Fibroblast of skin of back (primary cell): ENCODE measurements at regions not wholly inside any gene's neighbourhood (a gene's known extent, or its start where the extent isn't known, plus 50 kb on each side); places are given as distances from the start of the nearest gene placed in this dataset.

Experiments used
- DNase-seq: peaks from one replicate; pipeline ENCODE4 v3.0.0-alpha.2; 2013

DNA sequence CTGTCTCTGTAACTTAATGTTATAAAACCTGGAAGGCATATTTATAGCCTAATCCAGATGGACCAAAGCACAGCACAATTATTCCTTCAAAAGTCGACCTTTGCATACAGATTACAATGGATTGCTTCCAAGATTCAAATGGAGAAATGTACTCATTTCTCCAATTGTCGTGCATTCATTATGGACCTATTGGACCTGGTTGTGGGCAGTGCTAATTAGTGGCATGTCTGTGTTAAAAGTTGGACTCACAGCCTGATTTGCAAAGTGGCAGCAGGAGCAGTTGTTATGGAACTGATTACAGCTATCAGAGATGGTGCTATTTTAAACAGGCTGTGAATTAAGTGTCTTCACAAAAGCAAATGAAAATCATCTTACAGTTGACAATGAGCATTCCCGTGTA is 1529.3 kb upstream of the SLC10A2 start:
- no peak for DNase-seq

DNA sequence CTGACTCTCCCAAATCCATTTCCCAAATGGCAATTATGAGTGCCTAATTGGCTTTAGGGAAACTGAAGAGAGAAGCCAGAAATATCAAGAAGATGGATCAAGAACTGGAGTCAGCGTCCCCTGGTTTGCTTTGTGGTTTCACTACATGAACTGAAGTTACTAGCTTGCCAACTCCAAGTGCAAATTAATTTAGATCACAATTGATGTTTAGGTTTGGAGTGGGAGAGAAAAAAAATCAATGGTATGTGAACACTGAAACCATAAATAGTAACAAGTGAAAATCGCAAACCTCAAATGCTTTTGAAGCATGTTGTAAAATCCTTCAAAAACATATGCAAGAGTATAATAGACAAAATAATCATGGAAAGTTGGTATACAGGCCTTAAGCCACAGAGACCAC is 1528.6 kb upstream of the SLC10A2 start:
- DNase-seq, result no peak

DNA sequence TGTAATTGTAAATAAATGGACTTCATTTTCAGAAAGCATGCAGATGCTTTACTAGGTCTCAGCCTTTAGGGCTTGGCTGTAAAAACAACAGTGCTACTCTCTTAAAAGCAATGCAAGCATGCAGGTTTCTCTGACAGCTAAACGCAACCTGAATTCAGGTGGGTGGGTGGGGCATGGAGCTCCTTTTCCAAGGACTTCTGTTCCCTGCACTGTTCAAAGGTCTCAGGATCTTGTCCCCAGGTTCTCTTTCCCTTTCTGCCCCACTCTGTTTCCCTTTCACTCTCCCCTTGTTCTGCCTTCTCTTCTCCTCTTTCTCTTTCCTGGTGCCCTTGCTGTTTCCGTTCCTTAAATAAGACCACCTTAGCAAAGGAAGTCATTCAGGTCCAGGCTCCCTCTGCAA is 1527.5 kb upstream of the SLC10A2 start:
- DNase-seq, result no peak

DNA sequence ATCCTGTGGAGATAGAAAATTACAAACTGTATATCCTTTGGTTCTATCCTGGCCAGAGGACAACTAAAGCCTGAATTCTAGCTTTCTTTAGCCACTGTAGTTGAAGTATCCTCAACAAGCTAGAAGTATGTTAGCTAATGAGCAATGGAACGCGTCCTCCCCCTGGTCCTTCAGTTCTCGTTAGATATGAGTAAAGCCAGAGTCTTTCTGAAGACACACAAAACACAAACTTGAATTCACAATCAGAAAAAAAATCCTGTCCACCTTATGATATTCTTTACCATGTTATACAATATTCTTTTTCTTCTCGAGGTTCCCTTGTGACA is 1527.0 kb upstream of the SLC10A2 start:
- DNase-seq, result no peak

DNA sequence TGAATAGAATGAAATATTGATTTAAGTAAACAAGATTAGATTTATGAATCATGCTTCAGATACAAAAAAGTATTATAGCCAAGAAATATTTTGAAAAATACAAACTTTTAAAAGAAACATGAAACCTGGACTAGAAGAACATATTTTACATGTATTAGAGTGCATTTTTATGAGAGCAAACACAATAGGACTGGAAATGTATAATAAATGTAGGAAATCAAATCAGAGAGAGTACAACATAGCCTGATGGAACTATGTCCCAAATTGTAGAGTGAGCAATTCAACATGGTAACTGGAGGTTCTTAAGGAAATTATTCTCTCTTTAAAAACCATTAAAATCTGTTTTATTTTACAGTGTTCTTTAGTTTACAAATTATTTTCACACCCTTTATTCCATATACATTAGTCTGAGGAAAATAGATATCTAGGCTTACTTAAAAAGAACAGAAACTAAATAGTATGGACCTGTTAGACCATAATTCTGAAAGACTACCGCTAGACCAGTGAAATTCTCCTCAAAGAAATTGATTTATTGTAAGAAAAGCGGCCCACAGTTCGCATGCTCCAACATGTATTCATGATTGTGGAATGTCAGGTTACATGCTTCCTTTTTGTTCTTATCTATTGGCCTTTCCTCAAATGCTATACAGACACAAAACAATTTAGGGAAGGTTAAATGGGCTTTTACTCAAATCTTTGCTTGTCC is 1526.5 kb upstream of the SLC10A2 start:
- DNase-seq, result no peak

DNA sequence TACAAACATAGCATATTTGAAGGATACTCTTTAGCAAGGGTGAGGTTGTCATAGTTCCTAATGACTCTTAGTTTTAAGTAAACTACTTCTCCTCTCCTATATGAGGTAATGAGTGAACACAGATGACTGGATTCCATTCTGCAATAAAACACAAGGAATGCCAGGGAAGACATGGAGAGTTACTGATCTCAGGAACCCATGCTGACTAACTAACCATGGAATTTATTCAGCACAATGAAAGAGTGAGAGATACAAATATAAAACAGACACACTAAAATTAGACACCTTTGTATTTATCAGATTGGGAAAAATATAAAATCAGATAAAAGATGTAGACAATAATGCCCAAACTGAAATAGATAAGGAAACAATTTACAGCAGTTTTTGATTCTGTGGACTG is 1525.9 kb upstream of the SLC10A2 start:
- DNase-seq, result peak; percentile 86

DNA sequence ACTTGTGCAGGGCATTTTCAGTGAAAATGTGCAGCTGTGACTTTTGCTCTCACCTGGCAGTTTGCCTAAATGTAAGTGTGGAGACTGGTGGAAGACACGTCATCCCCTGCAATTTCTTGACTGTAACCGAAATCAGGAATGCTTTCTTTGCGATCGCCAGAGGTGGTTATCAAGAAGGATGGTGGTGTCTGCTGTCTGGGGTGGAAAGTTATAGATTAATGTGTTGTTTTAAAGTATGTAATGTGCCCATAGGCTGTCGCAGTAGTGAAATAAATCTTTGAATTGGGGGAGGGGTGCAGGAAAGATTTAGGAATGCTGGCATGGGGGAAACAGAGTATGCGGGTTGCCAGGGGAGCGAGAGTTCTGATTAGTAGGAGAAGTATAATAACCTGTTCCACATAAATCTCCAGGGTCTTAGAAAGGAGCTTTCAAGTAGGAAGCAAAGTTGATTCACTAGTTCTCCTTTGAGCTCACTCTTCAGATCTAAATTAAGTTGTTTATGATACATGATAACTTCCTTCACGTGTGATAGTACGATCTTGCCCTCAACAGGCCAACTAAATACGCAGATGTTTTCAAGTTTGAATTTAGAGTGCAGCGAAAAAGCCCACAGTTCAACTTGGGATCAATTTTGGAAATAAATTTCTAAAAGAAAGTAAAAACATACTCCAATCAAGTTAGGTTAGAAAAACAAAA is 1520.0 kb upstream of the SLC10A2 start:
- DNase-seq, result peak; percentile 67

DNA sequence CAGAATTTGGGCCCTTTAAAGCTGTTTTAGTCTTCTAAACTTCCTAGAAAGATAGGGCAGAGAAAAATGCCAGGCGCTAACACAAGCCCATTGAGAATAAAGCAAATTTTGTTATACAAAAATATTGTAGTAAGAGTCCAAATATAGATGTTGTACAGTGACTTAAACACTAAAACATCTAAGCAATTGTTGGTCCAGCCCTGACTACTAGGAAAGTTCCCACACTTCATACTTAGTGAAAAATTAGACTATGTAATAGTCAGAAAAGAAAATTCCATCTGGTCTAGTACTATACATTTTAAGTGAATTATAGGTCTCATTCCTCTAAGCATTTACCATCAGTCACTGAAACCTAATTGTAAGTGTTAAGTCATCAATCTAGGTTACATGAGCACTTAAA is 1518.3 kb upstream of the SLC10A2 start:
- DNase-seq, result peak; percentile 85

DNA sequence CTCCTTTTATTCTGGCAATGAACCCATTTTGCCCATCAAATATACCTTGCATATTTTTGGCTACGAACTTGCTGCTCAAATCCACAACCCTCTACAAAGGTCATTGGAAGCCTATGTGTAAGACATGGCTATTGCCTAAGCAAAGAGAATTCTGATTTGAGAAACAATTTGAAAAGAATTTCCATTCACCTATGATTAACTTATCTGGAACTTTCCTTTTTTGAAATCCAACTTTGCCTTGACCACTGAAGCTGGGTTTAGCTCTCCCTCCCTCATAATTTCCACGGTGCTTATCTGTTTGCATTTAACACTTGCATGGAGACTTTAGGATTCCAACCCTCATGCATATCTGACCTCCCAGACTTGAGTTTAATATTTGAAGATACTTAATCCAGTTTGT is 1514.7 kb upstream of the SLC10A2 start:
- no peak for DNase-seq

DNA sequence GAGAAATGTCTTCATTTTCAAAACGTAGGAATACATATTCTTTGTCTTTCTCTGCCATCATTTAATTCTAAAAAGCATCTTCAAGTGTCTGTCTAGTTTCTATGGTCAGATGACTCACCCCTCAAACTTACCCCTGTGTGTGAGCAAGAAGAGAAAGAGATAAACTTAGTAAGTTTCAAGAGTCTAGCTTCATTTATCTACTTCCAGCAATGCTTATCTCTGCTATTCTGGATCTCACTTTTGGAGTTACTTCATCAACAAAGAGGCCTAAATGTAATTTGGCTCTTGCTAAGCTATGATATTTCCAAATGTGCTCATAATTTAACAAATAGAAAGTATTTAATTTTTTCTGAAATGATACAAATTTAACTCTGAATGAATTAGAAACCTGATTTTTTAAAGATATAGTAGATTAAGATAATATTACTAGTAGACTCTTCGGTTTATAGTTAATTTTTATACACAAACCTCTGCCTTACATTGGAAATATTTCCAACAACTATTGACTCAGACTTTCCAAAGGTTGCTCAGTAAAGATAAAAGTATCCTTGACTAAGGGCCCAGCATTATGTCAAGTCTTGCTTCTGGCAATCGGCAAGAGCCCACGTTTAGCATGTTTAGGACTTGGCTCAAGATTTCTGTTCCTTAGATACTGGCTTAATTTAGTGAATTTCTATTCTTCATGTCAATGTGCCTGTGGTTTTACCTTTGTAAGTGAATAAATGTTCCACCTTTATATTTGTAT is 1511.0 kb upstream of the SLC10A2 start:
- DNase-seq, result peak; percentile 32

DNA sequence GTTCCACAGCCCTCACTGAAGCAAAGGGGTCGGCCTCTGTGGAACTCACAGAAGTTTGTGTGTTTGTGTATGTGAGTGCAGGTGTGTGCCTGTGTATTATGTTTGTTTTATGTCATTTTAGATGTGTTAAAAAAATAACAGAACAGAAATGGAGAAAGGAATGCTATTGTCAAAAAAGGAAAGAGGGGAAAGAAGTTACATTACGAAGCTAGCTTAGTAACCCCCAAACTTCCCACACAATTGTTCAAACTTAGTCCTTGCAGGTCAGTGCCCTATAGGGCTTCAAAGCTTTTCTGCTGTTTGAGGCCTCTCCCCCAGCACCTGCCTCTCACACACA is 1505.6 kb upstream of the SLC10A2 start:
- DNase-seq, result no peak

DNA sequence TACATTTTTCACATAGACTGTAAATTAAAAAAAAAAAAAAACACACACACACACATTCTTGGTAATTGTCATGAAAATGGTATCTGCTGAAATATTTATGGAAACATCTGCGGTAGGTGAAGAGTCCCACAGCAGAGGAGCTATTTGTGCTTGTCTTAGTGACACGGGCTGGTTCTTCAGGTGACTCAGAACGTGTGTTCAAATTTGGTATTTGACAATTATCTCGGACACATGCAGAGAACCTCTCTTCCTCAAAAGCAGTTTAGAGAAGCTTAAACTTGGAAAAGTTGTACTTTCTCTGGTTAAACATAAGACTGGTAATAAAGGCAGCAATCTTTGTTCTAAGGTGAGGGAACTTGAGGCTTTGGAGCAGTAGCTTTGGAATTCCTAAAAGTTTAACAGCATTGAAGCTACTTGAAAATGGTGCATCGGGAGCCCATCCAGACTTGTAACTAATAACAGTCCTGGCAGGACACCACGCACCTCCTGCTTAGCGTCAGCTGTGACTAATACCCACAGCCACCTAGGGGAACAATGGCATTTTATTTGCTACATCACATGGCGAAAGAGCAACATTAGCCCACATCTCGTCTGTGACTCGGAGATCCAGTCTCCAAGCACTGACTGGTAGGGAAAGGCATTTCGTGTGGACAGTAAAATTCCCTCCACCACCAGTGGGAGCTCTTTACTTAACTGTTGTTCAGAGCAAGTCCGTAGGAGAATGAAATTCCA is 1505.1 kb upstream of the SLC10A2 start:
- DNase-seq, result peak; percentile 92

DNA sequence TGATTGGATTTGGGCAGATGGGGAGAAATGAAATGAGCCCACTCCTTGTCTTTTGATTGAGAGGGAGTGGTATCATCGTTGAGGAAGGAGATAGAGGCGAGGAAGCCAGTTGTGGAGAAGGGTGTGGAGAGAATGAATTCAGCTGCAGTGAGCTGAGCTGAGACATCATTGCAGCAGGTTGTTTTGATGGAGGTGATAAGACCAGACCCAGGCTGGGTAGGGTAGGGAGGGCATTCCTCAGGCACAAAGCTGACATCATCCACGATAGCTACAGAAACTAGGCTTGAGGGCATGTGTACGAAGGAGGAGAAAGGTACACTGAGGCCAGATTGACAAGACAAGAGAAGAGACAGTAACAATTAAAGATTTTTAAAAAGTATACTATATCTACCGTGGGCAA is 1500.9 kb upstream of the SLC10A2 start:
- DNase-seq, result no peak

DNA sequence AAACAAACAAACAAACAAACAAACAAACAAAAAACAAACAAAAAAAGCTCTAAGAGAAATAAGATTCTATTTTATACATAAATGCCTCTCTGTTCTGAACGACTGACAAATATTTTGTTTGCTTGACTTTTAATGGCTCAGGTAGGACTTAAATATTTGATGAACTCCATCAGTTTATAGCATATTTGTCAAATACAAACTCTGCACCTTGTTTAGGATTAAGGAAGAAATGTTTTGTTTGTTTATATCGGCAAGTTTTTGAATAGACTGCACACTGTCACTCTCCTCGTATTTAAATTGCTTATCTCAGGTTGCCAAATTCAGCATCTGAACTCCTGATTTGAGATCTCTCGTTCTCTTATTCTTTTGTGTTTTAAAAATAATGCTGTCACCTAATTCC is 1499.7 kb upstream of the SLC10A2 start:
- DNase-seq, result no peak

DNA sequence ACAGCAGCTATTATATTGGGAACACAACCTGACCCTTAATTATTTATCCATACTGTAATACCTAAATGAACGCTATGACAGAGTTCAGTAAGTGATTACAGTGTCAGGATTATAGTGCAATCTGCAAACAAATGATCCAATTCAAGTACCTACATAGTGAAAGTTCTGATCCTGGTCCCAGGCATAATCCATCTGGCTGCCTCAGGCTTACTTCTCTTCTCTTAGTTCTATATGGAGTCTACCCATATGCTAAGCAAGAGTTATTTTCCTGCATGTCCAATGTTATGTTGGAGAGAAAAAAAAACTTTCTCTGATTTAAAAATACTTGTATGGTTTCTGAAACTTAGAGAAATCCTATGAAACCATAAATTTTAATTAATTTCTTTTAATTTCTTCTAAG is 1487.7 kb upstream of the SLC10A2 start:
- DNase-seq, result no peak

DNA sequence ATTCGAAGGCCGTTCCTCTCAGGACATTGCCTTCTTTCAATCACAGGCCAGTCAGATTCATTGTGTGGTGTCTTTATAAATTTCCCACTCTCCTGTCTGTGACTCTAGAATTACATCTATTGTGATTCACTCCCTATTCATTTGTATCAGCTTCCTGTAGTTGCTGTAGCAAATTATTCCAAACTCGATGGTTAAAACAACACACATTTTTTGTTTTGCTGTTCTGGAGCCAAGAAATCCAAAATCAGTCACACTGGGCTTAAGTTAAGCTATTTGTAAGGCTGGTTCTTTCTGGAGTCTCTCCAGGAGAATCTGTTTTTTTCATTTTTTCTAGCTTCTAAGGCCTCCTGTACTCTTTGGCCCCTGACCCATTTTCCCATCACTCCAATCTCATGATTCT is 1487.0 kb upstream of the SLC10A2 start:
- peak; percentile 77 for DNase-seq

DNA sequence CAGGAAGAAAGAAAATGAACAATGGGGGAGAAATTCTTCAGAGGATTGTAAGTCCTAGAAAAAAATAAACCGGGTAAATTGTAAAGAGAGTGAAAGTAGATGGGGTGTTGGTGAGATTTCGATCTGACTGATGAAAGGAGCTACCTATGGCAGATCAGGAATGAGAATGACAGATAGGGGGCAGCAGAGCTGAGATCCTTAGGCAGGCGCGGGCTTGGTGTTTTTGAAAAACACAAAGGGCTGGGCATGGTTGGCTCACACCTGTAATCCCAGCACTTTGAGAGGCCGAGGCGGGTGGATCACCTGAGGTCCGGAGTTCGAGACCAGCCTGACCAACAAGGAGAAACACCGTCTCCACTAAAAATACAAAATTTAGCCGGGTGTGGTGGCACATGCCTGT is 1468.6 kb upstream of the SLC10A2 start:
- no peak for DNase-seq

DNA sequence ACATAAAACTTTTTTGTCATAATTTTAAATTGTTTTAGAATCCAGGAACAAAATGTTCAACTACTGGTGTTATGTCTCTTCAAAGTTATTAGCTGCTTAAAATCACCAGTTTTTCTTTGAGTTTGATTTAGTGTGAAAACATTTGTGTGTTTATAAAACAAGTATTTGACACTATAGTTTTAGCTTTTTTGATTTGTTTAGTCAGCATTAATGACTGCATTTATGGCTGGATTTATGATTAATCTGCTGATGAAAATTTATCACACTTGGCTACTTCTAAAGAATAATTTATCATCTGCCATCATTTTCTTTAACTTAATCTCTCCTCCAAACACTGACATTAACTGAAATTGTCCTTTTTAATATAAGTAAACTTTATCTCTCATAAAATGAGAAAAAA is 1465.9 kb upstream of the SLC10A2 start:
- no peak for DNase-seq

DNA sequence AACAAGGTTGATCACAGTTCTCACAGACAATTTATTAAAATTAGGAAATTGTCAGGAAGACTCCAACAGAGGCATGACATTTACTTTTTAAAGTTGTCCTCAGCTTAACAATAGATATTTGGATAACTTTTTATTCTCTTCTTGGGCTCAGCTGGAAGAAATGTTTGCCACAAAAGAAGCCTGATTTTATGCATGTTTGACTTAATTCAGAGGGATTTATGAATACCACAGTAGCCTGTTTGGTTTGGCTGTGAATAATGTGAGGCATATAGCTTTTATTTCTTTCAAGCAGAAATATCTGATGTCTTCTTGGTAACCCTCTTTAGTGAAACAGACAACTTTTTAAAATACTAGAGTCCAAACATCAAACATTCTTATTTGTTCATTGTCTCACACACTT is 1464.5 kb upstream of the SLC10A2 start:
- no peak for DNase-seq

DNA sequence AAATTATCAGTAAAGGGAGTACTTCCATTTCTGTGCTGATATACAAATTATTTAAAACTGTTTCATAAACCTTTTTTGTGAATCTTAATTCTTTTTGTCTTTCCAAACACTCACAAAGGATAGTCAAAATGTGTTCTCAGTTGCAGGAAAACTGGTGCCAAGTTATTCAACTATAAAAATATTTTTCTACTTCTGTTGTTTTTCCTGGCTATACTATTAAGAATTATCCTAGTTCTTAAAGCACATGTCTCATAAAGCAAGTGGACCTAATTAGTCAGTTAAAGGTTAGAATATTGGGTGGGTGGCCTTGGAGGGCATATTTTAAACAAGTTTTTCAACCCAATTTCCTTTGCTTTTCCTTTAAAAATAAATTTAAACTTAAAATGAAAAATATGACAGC is 1460.3 kb upstream of the SLC10A2 start:
- no peak for DNase-seq

DNA sequence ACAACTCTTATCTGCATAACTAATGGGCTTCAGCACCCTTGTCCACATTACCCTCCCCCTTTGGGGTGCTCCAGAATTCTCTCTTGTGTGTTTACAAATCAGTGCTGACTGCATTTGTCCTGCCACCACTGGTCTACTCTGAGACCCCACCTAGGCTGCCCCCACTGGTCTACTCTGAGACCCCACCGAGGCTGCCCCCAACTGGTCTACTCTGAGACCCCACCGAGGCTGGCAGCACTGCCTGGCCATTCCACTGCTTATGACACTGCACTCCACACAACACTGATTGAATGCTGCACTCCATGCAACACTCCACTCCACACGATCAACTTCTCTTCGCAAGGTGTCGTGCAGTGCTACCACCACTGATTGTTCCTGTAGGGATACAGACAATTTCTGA is 1459.2 kb upstream of the SLC10A2 start:
- DNase-seq, result no peak

DNA sequence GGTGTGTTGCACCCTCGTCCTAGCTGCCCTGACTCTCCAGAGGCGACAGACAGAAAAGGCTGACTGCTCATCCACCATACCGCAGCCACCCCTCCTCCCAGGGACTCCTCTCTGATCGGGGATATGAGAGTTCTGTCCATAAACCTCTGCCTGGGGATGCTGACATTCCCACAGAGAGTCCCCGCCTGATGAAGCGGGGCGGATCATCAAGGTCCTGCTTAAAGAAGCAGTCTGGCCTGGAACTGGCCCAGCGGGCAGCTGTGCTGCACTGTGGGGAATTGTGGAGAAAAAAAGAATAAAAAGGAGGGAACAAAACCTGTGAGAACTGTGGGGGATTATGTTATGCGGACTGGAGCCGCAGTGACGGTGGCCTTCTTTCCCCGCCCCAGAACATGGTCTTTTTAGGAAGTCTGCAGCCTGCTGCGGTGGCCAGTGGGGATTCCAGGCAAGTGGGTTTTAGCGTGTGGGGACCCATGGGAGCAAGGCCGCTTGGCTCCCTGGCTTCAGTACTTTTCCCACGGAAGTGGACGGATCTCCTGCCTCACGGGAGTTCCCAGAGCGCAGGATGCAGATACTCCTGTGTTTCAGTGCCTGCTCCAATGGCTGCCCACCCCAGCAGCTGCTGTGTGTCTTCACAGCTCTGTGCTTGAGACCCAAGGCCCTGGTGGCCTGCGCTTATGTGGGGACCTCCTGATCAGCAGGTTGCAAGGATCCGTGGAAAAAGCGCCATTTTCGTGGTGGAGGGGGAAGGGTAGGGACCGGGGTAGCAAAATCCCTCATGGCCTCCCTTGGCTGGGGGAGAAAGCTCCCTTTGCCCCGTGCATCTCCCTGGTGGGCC is 1456.2 kb upstream of the SLC10A2 start:
- no peak for DNase-seq

DNA sequence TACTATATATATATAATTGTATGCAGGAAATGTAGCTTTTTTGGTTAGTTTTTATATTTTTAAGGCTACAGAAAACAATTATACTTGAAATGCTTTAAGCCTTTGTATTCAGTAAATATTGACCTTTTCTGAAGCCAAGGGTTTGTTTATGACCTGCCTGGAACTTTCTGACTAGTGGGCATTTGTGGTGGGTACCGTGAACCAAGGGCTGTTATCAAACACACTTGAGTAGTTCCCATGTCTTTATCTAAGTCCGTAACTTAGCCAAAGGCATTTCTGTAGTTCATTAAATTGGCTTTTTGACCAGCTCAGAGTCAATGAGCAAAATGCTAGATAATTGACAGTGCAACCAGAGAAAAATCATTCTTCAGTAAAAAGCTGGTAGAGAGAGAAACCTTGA is 1444.2 kb upstream of the SLC10A2 start:
- no peak for DNase-seq
